HG03565 (cell line): ENCODE measurements at regions not wholly inside any gene's neighbourhood (a gene's known extent, or its start where the extent isn't known, plus 50 kb on each side); places are given as distances from the start of the nearest gene placed in this dataset.

ENCODE experiments used
- ATAC-seq: cut with Tn5 transposase; IDR thresholded peaks from one replicate; pipeline ENCODE4 v1.9.1; 2021; ENCODE audit warnings: mild to moderate bottlenecking, moderate library complexity; ENCODE audit not compliant: unreplicated experiment

GRCh38 chr10:56662765-56663447 lies 301.8 kb upstream of the ZWINT start:
- ATAC-seq, result peak; percentile 89

DNA sequence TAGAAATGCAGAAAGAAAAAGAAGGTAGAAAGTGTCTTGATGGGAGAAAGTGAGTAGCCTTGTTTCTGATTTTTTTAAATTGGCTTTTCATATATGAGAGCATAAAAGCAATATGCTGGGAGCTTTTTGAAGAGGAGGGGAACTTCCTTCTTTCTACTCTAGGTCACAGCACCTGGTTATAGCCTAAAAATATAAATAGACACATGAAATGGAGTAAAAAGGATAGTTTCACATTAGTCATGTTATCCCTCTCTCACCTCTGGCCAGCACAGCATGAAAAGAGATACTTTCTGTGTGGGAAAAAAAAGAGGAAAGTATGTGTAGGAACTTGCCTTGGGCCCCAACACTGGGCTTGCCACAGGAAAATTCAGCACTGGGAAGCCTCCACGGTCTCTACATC lies 292.2 kb upstream of the ZWINT start:
- ATAC-seq, result peak; percentile 67

- ATAC-seq, result no peak
Measured at GRCh38 chr10:56646329-56647111, 285.5 kb upstream of the ZWINT start.

DNA sequence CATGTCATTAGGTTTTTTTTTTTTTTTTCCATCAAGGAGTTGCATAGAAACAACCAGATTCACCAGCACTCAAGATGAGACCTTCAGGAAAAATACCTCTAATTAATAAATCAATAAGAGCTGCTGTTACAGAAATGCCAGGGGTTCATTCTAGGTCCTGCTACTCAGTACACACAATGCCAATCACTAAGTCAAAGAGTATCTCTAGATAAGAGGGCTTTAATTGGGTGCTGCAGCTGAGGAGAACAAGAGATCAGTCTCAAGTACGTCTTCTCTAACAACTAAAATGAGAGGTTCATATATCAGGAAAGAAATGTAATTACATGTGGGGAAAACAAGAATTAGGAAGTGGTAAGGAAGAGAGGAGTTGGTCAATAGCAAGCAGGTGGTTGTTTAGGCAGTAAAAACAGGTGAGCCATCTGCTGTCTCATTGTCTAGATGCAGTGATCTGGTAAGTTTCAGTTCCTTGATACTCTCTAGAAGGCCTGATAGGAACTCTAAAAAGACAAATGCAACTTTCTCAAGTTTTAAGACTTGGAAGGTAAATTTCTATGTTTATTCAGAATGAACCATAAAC lies 272.9 kb upstream of the ZWINT start:
- ATAC-seq, result peak; percentile 99

DNA sequence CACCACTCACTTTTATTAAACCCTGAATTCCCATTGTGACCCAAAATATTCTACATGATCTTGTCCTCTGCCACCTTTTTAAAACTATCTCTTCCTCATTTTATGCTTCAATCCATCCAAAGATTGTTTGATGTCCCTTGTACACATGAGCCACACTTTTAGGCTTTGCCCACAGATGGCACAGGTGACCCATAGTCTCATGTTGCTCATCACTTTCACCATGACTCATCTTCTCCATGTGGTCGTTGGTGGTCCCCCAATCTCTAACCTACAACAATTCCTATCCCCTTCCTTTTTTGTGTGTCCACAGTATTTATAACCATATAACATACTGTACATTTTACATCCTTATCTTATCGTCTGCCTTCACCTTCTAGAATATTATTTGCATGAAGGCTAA lies 271.5 kb upstream of the ZWINT start:
- peak; percentile 33 for ATAC-seq

GRCh38 chr10:56624082-56624481 lies 263.0 kb upstream of the ZWINT start:
- peak; percentile 46 for ATAC-seq

DNA sequence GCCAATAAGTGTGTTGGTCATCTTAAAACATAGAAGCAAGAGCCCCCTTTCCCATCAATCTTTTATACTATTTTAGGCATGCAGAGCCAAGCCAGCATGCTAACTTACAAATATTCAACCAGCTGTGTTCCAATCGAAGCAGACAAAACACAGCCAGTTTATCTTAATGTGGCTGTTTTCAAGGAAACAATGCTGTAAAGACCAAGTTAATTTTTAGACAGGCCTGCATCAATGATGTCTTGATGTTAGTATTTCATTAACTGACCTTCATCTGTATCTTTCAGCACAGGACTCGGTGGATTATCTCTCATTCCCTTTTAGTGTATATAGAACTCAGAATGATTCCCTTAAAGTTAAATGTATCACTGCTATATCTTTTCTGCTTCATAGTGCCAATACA lies 262.0 kb upstream of the ZWINT start:
- no peak for ATAC-seq

DNA sequence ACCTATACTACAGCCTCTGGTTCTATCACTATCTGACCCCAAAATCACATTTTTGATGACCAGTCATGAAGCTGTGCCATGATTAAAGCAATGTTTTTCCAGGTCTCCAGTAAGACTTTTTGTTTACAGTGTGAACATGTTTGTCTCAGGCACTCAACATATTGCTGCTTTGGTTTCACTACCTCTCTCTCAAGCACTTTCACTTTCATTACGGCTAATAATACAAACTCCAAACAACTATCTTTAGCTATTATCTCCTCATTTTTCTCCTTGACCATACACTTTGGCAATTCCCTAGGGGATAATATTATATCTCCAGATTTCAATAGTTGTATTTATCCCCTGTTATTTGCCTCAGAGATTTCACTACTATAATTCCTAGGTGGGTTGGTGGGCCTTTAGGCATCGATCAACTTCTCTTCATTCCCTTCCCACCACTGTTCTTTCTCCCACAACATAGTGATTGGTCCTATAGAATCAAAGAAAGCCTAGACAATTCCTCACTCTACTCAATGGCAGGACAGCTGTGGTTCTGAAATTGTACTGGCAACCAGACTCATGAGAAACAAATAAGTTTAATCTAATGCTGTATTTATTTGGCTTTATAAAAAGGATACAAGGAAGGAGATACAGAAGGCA lies 261.4 kb upstream of the ZWINT start:
- ATAC-seq, result peak; percentile 86

DNA sequence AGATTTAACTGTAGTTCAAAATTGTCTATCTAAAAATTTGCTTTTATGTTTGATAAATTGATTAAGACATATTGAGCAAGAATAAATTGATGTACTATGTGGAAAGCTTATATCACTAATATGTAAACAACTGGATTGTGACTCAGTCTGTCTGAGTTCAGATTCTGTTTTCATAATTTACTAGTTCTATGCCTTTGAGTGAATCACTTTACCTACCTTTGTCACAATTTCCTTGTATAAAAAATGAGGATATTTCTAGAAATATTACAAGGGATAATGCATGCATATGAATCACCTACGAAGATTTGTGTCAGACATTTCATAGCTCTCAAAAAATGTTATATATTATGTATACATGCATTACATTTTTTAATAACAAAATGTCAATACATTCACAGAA lies 245.1 kb upstream of the ZWINT start:
- ATAC-seq, result no peak

GRCh38 chr10:56605051-56605450 lies 244.0 kb upstream of the ZWINT start:
- no peak for ATAC-seq

GRCh38 chr10:56604624-56605023 lies 243.6 kb upstream of the ZWINT start:
- no peak for ATAC-seq

- ATAC-seq, result no peak
Measured at GRCh38 chr10:56599201-56599600, 238.1 kb upstream of the ZWINT start.

GRCh38 chr10:56596257-56596656 lies 235.2 kb upstream of the ZWINT start:
- peak; percentile 78 for ATAC-seq

- no peak for ATAC-seq
Measured at GRCh38 chr10:56593120-56593519, 232.1 kb upstream of the ZWINT start.

- no peak for ATAC-seq
Measured at GRCh38 chr10:56586461-56586891, 225.4 kb upstream of the ZWINT start.

DNA sequence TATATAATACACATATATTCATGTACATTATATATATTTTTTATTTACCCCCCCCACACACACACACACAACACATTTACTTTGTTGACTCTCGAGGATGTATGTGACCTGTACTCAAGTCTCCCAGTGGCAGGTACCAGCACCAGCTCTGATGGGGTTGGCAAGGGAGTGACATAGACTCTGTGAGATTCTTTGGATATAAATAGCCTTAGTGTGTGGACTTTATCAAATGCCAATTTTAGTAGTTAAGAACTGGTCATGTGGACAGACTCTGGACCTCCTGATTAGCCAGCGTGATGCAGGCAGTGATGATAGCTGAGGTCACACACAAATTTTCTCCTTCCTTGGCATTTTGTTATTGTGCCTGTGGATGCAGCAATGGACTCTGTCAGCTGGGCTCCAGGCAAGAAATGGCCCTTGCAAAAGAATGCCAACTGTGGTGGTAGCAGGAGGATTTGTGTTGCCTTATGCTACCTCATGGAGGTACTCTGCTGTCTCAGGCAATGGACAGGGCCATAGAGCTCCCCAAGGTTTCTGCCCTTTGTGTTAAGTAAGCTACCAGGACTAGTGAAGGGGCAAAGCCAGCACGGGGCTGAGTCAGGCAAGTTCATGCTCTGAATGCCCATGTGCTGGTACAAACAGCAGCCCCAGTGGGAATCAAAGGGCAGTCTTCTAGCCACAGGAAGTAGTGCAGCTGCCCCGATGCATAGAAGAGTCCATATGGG lies 224.6 kb upstream of the ZWINT start:
- ATAC-seq, result no peak

DNA sequence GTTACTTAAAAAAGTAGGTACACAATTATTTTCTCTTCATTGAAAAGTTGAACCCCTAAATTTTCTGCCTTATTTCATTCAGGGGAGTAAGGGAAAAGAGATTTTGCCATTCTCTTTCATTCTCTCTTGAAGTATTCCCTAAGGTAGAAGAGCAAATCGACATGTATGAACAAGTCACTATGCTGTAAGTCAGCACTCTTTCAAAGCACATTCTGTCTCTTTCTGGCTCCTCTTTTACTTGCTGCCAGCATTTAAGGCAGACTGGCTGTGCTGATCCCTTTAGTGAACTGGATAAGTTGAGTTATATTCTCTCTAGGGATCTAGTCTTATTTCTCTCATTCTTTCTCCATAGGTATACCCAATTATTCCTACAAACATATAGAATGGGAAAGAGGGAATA lies 222.3 kb upstream of the ZWINT start:
- no peak for ATAC-seq

DNA sequence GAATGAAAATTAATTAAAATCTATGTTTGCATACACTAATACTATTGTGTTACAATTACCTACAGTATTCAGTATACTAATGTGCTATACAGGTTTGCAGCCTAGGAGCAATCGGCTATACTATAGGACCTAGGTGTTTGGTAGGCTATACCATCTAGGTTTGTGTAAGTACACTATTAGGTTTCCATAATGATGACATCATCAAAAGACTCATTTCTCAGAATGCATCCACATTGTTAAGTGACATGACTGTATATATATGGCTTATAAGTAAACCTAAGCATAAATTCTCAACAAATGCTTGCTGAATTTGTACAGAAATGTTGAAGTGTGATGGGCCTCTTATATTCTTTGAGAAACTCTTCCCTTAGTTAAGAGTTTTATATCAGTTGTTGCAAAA lies 206.5 kb upstream of the ZWINT start:
- ATAC-seq, result no peak

DNA sequence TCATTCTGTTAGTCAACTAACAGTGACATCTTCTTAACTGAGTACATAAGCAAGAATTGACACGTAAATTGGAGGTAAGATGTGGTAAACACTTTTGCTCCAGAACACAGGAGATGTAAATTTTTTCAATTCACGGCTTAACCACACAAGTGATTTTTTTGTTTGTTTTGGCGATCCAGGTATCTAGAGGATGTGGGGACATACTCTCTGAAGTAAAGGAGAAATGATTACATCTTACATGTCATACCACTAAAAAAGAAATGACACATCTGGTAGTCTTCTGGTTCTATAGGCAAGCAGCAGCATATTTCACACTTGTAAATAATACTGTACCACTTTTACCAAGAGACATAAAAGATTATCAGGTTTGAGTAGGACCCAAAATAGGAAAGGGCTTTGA lies 200.3 kb upstream of the ZWINT start:
- no peak for ATAC-seq

DNA sequence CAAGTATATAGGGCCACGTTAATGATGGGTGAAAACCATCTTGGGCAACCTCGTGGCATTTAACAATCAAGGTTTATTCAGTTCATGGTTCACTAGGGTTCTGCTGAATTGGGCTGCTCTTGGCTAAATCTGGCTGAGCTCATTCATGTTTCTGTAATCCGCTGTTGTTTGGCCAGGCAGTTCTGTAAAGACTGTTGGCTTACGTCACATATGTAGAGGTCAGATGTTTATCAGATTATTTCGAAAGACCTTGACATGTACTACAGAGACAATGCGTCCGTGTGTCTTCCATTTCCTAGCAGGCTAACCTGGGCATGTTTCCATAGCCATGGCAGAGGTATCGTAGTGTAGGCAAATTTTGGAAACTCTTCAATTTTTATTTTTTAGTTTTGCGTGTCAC lies 190.0 kb upstream of the ZWINT start:
- ATAC-seq, result no peak

- ATAC-seq, result no peak
Measured at GRCh38 chr10:56547163-56547562, 186.1 kb upstream of the ZWINT start.
